Lung (tissue), 11 donors: ENCODE measurements at regions not wholly inside any gene's neighbourhood (a gene's known extent, or its start where the extent isn't known, plus 50 kb on each side); places are given as distances from the start of the nearest gene placed in this dataset.

Experiments
- ATAC-seq: fragments of 200-7000 bp; cut with Tn5 transposase; one replicate; pipeline ENCODE4 v1.9.1; 2020; ENCODE audit warnings: moderate number of reproducible peaks; ENCODE audit not compliant: insufficient read depth, low FRiP score
- DNase-seq, 3 donors: peaks; one replicate each; pipeline ENCODE4 v3.0.0-alpha.2; 2013 to 2017
- H3K27ac ChIP-seq, 2 donors: one replicate each; pipeline ENCODE4 v1.5.1; 2013; ENCODE audit warnings: mild to moderate bottlenecking in 2 of 2, moderate library complexity in 2 of 2, control low read depth in 1 of 2, inconsistent platforms in 1 of 2, low read depth in 1 of 2, low read length in 1 of 2
- H3K27me3 ChIP-seq, 3 donors: one replicate each; pipeline ENCODE4 v1.5.1; 2013; ENCODE audit warnings: low read length in 2 of 3; ENCODE audit not compliant: control insufficient read depth in 3 of 3, insufficient read depth in 3 of 3
- H3K36me3 ChIP-seq, 4 donors: one replicate each; pipeline ENCODE4 v1.5.1; 2013; ENCODE audit warnings: low read length in 4 of 4, mild to moderate bottlenecking in 1 of 4, moderate library complexity in 1 of 4; ENCODE audit not compliant: control insufficient read depth in 4 of 4, insufficient read depth in 4 of 4
- H3K4me1 ChIP-seq, 5 donors: one replicate each; pipeline ENCODE4 v1.5.1; 2013; ENCODE audit warnings: low read length in 5 of 5, mild to moderate bottlenecking in 2 of 5, moderate library complexity in 1 of 5; ENCODE audit not compliant: control insufficient read depth in 5 of 5, insufficient read depth in 5 of 5
- H3K4me3 ChIP-seq: one replicate; pipeline ENCODE4 v1.5.1; 2013; ENCODE audit warnings: mild to moderate bottlenecking, control low read depth, moderate library complexity
- H3K9ac ChIP-seq, 2 donors: one replicate each; pipeline ENCODE4 v1.5.1; 2013; ENCODE audit warnings: low read length in 2 of 2, control low read depth in 1 of 2; ENCODE audit not compliant: insufficient read depth in 1 of 2
- H3K9me3 ChIP-seq, 4 donors: one replicate each; pipeline ENCODE4 v1.5.1; 2013; ENCODE audit warnings: low read length in 3 of 4, mild to moderate bottlenecking in 1 of 4, moderate library complexity in 1 of 4; ENCODE audit not compliant: control insufficient read depth in 4 of 4, insufficient read depth in 3 of 4
- WGBS, 2 donors: extraction: QIAGEN DNeasy Blood & Tissue Kit; methylation state at CpG; one replicate each; pipeline ENCODE4 v1.1.7; 2013; 5-methylcytosine and 5-hydroxymethylcytosine counted together
- TF ChIP-seq, protein P1 (sequence below): IDR thresholded peaks from 2 replicates; pipeline ENCODE4 v1.5.1; 2012; ENCODE audit warnings: mild to moderate bottlenecking; ENCODE audit errors: control extremely low read depth, extremely low read depth
- donor health status: control.
- donor health status: control.
- donor health status: Bipolar disorder and iron deficiency.
- donor health status: healthy.
- donor health status: DM: yes; HTN: yes; CAD: no.

DNA sequence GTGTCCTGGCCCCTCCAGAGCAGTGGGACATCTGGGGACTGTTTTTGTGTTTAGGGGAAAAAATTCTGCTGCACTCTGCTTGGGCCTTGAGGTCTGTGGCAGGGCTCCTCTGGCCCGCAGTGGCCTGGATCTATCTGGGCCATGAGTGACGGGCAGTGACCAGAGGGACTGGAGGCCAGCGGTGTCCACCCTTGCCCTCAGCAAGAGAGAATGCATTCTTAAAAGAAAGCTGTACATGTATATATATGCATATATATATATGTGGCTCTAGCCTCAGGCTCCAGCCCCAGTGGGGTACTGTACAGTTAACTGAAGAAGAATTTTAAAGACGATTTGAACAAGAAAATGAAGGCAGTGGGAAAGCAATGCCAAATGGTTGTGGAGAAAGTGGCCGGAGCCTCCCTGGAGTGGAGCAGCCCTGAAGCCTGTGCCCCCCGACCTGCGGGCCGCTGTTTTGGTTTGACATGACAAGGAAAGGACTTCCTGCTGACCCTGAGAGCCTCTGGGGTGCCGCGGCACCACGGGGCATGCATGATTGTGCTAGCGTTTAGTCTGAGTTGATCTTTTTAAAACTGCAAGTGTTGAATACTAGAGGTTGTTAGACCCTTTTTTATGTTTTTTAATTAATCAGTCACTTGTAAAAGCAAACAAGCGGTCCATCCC is 52.2 kb downstream of the PLXNA1 start:
- Histone ChIP-seq H3K9me3 (no peaks in the 10 kb centered on the region), H3K27me3 (no peaks in the 10 kb centered on the region), H3K9ac (no peak overlapping the region), H3K4me3 (no peak overlapping the region), H3K36me3 (peaks cover 0 to 42% (median 6%) of the 10 kb centered on the region in 4 donors), H3K27ac (no peak overlapping the region), H3K4me1 (peaks cover 0 to 8% (median 0%) of the 10 kb centered on the region in 5 donors)
- WGBS, 2 donors = 87 to 88% methylated on average over 13 of the region's 13 CpGs
- TF ChIP-seq, protein P1, sequence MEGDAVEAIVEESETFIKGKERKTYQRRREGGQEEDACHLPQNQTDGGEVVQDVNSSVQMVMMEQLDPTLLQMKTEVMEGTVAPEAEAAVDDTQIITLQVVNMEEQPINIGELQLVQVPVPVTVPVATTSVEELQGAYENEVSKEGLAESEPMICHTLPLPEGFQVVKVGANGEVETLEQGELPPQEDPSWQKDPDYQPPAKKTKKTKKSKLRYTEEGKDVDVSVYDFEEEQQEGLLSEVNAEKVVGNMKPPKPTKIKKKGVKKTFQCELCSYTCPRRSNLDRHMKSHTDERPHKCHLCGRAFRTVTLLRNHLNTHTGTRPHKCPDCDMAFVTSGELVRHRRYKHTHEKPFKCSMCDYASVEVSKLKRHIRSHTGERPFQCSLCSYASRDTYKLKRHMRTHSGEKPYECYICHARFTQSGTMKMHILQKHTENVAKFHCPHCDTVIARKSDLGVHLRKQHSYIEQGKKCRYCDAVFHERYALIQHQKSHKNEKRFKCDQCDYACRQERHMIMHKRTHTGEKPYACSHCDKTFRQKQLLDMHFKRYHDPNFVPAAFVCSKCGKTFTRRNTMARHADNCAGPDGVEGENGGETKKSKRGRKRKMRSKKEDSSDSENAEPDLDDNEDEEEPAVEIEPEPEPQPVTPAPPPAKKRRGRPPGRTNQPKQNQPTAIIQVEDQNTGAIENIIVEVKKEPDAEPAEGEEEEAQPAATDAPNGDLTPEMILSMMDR = no peak
- DNase-seq = no peak
- ATAC-seq = no peak

DNA sequence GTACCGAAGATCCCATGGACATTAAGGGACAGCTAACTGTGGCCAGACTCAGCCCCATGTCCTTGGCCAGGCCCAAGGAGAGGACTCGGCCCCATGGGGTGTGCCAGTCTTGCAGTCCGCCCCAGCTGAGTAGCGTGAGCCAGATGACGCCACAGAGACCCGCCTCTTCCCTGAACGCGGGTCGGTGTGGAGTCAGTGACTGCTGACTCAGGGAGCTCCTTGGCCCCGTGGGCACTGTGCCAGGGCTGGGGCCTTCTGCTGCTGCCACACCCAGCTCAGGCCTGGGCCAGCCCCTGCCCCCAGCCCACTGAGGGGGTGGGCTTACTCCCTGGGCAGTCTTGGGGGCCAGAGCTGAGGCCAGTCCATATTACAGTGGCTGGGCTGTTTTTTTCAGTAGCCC is 52.8 kb downstream of the PLXNA1 start:
- ATAC-seq (peak; percentile 69), DNase-seq (peak; percentile 53 to 79 (median 69))
- no peaks in the 10 kb centered on the region for H3K27me3 ChIP-seq
- no peak overlapping the region for H3K9ac ChIP-seq
- peaks cover 0 to 36% (median 4%) of the 10 kb centered on the region in 4 donors for H3K36me3 ChIP-seq
- TF ChIP-seq, protein P1 = no peak
- no peak overlapping the region for H3K4me3 ChIP-seq
- H3K9me3 ChIP-seq = no peaks in the 10 kb centered on the region
- H3K4me1 ChIP-seq = peaks cover 0 to 8% (median 0%) of the 10 kb centered on the region in 5 donors
- H3K27ac ChIP-seq = peak overlapping the region in 1 of 2 donors; percentile 41
- WGBS, 2 donors = 45 to 61% methylated on average over 8 to 10 of the region's 10 CpGs

DNA sequence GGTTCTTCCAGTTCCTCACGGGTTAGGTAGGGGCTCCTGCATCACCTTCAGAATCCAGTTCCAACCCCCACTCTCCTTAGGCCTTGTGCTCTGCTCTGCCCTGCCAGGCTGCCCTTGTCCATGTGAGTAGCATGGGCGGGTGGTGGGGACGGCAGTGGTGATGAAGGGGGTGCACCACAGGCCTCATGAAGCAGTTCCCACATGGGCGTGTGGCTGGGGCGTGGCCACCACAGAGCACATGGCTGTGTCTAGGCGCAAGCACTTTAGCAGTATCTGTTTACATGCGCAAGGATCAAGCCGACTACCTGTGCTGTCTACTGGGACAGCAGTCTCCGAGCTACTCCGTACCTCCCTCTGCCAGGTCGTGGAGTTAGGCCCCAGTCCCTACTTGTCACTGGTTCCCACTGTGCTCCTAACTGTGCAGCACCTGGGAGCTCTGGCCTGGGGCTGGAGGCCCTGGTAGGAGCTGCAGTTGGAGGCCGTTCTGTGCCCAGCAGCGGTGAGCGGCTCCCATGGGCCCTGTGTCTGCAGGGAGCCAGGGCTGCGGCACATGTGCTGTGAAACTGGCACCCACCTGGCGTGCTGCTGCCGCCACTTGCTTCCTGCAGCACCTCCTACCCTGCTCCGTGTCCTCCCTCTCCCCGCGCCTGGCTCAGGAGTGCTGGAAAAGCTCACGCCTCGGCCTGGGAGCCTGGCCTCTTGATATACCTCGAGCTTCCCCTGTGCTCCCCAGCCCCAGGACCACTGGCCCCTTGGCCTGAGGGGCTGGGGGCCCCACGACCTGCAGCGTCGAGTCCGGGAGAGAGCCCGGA is 53.5 kb downstream of the PLXNA1 start:
- peaks cover 0 to 29% (median 4%) of the 10 kb centered on the region in 4 donors for H3K36me3 ChIP-seq
- no peak overlapping the region for H3K9ac ChIP-seq
- ATAC-seq (no peak), DNase-seq (no peak)
- no peak overlapping the region for H3K4me3 ChIP-seq
- TF ChIP-seq, protein P1 = no peak
- peak overlapping the region in 1 of 2 donors; percentile 41 for H3K27ac ChIP-seq
- no peaks in the 10 kb centered on the region for H3K27me3 ChIP-seq
- WGBS, 2 donors = 87 to 88% methylated on average over 24 to 28 of the region's 28 CpGs
- H3K9me3 ChIP-seq = no peaks in the 10 kb centered on the region
- H3K4me1 ChIP-seq = peaks cover 0 to 8% (median 0%) of the 10 kb centered on the region in 5 donors
